GM06990 (cell line): ENCODE measurements at regions not wholly inside any gene's neighbourhood (a gene's known extent, or its start where the extent isn't known, plus 50 kb on each side); places are given as distances from the start of the nearest gene placed in this dataset.

ENCODE experiments used
- DNase-seq: peaks from one replicate; pipeline ENCODE4 v3.0.0-alpha.2; 2011; ENCODE audit not compliant: insufficient read length; ENCODE audit errors: extremely low read depth
- H3K27me3 ChIP-seq: replicated peaks from 2 replicates; pipeline ENCODE4 v1.6.0; 2011; ENCODE audit warnings: low read length; ENCODE audit not compliant: control insufficient read depth, insufficient read depth
- H3K36me3 ChIP-seq: 2 replicates; pipeline ENCODE4 v1.5.1; 2011; ENCODE audit warnings: low read length; ENCODE audit not compliant: control insufficient read depth, insufficient read depth
- H3K4me3 ChIP-seq: replicated peaks from 2 replicates; pipeline ENCODE4 v1.5.1; 2011; ENCODE audit warnings: low read depth, mild to moderate bottlenecking, control low read depth, low read length
- TF ChIP-seq, protein P1 (sequence below): IDR thresholded peaks from 2 replicates; pipeline ENCODE4 v1.5.1; 2011; ENCODE audit warnings: low read length, control low read depth, mild to moderate bottlenecking, inconsistent platforms; ENCODE audit not compliant: insufficient read depth, poor library complexity, severe bottlenecking

DNA sequence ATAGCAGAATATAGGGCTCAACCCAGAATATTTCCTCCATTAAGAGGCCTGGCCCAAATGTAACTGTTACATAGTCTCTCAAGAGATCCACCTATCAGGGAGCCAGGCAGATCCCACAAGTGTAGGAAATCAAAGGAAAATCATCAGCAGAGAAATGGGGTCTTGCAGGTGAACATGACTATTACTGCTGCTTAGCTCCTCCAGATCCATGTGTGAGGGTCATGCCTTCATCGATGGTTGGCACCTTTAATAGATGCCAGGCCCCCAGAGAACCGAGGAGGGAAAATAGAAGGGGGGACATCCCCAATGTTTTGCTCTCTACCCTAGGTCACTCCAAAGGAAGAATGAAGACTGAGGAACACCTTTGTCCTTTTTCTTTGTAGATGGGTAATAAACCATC, 1029.9 kb upstream of the CADM2 start:
- Histone ChIP-seq H3K36me3 (no peaks in the 10 kb centered on the region), H3K4me3 (no peak overlapping the region), H3K27me3 (no peaks in the 10 kb centered on the region)
- TF ChIP-seq, protein P1, sequence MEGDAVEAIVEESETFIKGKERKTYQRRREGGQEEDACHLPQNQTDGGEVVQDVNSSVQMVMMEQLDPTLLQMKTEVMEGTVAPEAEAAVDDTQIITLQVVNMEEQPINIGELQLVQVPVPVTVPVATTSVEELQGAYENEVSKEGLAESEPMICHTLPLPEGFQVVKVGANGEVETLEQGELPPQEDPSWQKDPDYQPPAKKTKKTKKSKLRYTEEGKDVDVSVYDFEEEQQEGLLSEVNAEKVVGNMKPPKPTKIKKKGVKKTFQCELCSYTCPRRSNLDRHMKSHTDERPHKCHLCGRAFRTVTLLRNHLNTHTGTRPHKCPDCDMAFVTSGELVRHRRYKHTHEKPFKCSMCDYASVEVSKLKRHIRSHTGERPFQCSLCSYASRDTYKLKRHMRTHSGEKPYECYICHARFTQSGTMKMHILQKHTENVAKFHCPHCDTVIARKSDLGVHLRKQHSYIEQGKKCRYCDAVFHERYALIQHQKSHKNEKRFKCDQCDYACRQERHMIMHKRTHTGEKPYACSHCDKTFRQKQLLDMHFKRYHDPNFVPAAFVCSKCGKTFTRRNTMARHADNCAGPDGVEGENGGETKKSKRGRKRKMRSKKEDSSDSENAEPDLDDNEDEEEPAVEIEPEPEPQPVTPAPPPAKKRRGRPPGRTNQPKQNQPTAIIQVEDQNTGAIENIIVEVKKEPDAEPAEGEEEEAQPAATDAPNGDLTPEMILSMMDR = no peak
- no peak for DNase-seq

DNA sequence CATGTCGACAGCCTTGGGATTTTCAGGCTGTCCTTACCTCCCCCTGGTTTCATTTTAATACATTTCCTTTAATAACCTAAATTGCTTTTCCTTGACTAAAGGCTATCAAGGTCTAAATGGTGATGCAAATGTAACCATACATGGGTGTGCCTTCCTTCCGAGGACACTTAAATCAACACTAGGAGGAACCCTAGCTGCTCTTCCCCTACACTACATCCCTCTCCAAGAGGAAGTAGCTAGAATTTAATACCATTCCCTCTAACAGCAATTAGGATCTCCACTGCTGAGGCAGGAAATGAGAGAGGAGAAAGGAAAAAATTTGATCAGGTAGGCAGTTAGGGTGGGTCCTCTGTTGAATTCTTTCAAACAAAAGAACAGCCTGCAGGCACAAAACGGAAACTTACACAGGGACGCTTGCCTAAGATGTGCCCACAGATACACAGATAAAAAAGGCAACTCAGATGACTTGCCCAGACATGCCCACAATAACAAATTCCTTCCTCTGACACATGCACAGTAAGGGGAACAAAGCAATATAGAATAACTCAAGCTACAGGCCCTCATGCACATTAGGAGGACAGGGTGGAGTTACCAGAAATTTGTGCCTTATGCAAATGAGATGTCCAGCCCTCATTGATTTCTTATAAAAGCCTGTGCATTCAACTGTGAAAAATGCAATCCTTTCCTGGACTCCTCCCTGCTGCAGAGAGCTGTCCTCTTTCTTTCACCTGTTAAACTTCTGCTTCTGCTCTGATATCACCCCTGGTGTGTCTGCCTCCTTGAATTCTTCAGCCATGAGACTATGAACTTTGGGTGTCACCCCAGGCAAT, 1024.4 kb upstream of the CADM2 start:
- H3K27me3 ChIP-seq = no peaks in the 10 kb centered on the region
- TF ChIP-seq, protein P1 = no peak
- no peaks in the 10 kb centered on the region for H3K36me3 ChIP-seq
- H3K4me3 ChIP-seq = no peak overlapping the region
- DNase-seq = no peak

DNA sequence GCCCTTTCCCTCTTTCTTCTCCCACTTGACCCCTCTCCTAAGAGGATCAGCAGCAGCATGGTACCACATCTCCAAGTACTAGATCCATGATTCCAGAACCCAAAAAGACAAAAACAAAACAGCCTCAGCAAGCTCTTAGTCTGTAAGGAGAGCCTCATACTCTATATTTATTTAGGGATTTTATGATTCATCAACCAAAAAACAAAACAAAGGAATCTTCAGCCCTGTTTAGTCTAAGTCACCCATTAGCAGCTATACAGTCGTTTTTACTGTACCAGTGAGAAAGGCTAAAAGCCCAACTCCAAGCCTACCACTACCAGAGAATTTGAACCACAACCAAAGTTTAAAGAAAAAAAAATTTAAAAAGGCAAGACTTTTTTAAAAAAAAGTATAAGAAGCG, 1020.3 kb upstream of the CADM2 start:
- TF ChIP-seq, protein P1 = no peak
- no peaks in the 10 kb centered on the region for H3K36me3 ChIP-seq
- no peaks in the 10 kb centered on the region for H3K27me3 ChIP-seq

DNA sequence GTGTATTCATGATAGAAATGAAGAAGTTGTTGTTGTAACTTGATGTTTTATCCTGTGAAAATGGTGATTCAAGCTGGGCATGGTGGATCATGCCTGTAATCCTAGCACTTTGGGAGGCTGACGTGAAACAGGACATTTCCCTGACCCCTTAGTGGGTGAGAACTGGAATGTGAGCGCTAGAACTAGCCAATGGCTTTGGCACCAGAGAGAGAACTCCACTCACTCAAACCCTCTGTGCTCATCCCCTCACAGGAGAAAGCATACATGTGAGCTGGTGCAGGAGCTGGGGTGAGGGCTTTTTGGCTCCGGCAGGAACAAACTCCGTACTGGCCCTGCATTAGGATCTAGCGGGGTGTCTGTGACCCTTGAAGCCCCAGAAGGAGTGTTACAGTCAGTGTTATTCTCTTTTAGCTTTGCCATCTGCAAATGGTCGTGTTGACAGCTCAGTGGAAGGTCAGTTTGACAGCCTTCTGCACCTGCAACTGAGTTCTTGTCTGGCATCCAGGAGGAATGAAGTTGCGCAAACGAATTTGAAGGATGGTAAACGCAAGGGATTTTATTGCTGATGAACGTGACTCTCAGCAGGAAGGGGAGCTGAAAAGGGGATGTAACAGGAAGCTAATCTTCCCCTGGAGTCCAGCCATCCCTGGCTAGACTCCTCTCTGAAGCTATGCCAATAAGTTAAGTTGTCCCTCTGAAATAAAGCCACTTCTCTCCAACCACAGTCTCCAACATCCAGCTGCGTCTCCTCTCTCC, 1016.6 kb upstream of the CADM2 start:
- no peak overlapping the region for H3K4me3 ChIP-seq
- DNase-seq = no peak
- TF ChIP-seq, protein P1 = no peak
- no peaks in the 10 kb centered on the region for H3K36me3 ChIP-seq
- H3K27me3 ChIP-seq = no peaks in the 10 kb centered on the region

More for the DNA sequence above, 1020.3 kb upstream of the CADM2 start:
- DNase-seq = no peak
- no peak overlapping the region for H3K4me3 ChIP-seq

DNA sequence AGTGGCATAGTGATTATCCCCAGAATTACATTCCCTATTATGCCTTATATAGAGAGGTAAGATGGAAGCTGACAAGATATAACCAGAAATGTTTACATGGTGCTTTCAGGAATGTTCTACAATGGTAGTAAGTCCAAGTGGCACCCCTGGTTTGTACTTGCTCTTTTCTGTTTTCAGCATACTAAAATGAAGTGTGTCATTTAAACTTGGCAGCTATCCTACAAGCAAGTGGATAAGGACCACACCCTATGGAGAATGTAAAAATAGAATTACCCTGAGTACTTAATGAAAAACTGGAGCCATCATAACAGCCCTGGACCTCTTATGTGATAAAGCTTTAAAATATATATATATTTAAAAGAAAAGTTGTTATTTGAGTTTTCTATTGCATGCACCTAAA, 1012.7 kb upstream of the CADM2 start:
- no peak for DNase-seq

More for the DNA sequence above, 1012.7 kb upstream of the CADM2 start:
- Histone ChIP-seq H3K27me3 (no peaks in the 10 kb centered on the region), H3K36me3 (no peaks in the 10 kb centered on the region), H3K4me3 (no peak overlapping the region)
- TF ChIP-seq, protein P1 = no peak
